ENCODE measurements at regions not wholly inside any gene's neighbourhood (a gene's known extent, or its start where the extent isn't known, plus 50 kb on each side); places are given as distances from the start of the nearest gene placed in this dataset.

DNA sequence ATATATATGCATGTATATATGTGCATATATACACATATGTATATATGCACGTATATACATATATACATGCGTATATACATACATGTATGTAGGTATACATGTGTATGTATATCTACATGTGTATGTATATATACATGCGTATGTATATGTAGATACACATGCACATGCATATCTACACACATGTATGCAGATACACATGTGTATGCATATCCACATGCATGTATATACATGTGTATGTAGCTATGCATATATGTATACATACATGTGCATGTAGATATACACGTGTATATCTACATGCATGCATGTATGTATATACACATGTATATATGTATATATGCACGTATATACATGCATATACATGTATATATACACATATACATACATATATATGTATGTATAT lies 95.8 kb upstream of the STEAP4 start:
- H3K36me3 ChIP-seq (ENCODE audit: control insufficient read depth, insufficient read depth, low read length) = no peaks in the 10 kb centered on the region
- H3K9me3 ChIP-seq = no peaks in the 10 kb centered on the region
- POLR2A ChIA-PET = no interaction called here
- no peak for DNase-seq
- H3K4me1 ChIP-seq = no peaks in the 10 kb centered on the region
- intact Hi-C loops (cut with micrococcal nuclease; ENCODE audit: unreplicated experiment) = loop anchor here (5.0 kb wide), 1 partner anchor 160 kb away; no protein-coding TSS in a partner anchor
- CTCF ChIA-PET = no interaction called here
- H3K36me3 Mint-ChIP-seq (ENCODE audit: insufficient read depth, unreplicated experiment) = no peaks in the 10 kb centered on the region
- TF ChIP-seq, protein P1, sequence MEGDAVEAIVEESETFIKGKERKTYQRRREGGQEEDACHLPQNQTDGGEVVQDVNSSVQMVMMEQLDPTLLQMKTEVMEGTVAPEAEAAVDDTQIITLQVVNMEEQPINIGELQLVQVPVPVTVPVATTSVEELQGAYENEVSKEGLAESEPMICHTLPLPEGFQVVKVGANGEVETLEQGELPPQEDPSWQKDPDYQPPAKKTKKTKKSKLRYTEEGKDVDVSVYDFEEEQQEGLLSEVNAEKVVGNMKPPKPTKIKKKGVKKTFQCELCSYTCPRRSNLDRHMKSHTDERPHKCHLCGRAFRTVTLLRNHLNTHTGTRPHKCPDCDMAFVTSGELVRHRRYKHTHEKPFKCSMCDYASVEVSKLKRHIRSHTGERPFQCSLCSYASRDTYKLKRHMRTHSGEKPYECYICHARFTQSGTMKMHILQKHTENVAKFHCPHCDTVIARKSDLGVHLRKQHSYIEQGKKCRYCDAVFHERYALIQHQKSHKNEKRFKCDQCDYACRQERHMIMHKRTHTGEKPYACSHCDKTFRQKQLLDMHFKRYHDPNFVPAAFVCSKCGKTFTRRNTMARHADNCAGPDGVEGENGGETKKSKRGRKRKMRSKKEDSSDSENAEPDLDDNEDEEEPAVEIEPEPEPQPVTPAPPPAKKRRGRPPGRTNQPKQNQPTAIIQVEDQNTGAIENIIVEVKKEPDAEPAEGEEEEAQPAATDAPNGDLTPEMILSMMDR (IDR thresholded peaks at IDR 0.05; ENCODE audit: insufficient read depth in 1 of 2, low read depth in 1 of 2, low read length in 1 of 2, severe bottlenecking in 1 of 2, unreplicated experiment in 1 of 2) = no peak
- no peaks in the 10 kb centered on the region for H3K4me1 Mint-ChIP-seq (ENCODE audit: low read depth, unreplicated experiment)
- H3K4me3 Mint-ChIP-seq (ENCODE audit: unreplicated experiment) = no peak overlapping the region
- no peaks in the 10 kb centered on the region for H3K9me3 Mint-ChIP-seq (ENCODE audit: unreplicated experiment)
- H3K27me3 Mint-ChIP-seq (ENCODE audit: insufficient read depth, unreplicated experiment) = peaks cover 7% of the 10 kb centered on the region
- H3K4me3 ChIP-seq (ENCODE audit: low read depth, low read length) = no peak overlapping the region
- no peaks in the 10 kb centered on the region for H3K27me3 ChIP-seq (replicated peaks; ENCODE audit: control insufficient read depth, insufficient read depth, low read length)
- no TSS peak for BruUV-seq (replicated peaks)
- no peak overlapping the region for H3K27ac Mint-ChIP-seq (ENCODE audit: unreplicated experiment)

- intact Hi-C loops (cut with micrococcal nuclease; ENCODE audit: unreplicated experiment) = loop anchor here (5.0 kb wide), 1 partner anchor 159 kb away; no protein-coding TSS in a partner anchor
- Mint-ChIP-seq H3K27ac (ENCODE audit: unreplicated experiment) (no peak overlapping the region), H3K9me3 (ENCODE audit: unreplicated experiment) (no peaks in the 10 kb centered on the region), H3K36me3 (ENCODE audit: insufficient read depth, unreplicated experiment) (no peaks in the 10 kb centered on the region), H3K27me3 (ENCODE audit: insufficient read depth, unreplicated experiment) (peaks cover 7% of the 10 kb centered on the region), H3K4me3 (ENCODE audit: unreplicated experiment) (no peak overlapping the region), H3K4me1 (ENCODE audit: low read depth, unreplicated experiment) (no peaks in the 10 kb centered on the region)
- TF ChIP-seq, protein P1 (IDR thresholded peaks at IDR 0.05; ENCODE audit: insufficient read depth in 1 of 2, low read depth in 1 of 2, low read length in 1 of 2, severe bottlenecking in 1 of 2, unreplicated experiment in 1 of 2) = peak; percentile 47 to 70
- BruUV-seq (replicated peaks) = no TSS peak
- Histone ChIP-seq H3K27me3 (replicated peaks; ENCODE audit: control insufficient read depth, insufficient read depth, low read length) (no peaks in the 10 kb centered on the region), H3K9me3 (no peaks in the 10 kb centered on the region), H3K4me1 (no peaks in the 10 kb centered on the region), H3K4me3 (ENCODE audit: low read depth, low read length) (no peak overlapping the region), H3K36me3 (ENCODE audit: control insufficient read depth, insufficient read depth, low read length) (no peaks in the 10 kb centered on the region)
- ChIA-PET POLR2A (no interaction called here), CTCF (no interaction called here)
- peak in 1 of 2 experiments; percentile 27 for DNase-seq
These were observed 94.4 kb upstream of the STEAP4 start for GRCh38 chr7:88401009-88401623.

GRCh38 chr7:88399696-88400240 lies 93.1 kb upstream of the STEAP4 start:
- no peaks in the 10 kb centered on the region for H3K4me1 ChIP-seq
- no TSS peak for BruUV-seq (replicated peaks)
- H3K27me3 ChIP-seq (replicated peaks; ENCODE audit: control insufficient read depth, insufficient read depth, low read length) = no peaks in the 10 kb centered on the region
- TF ChIP-seq, protein P1 (IDR thresholded peaks at IDR 0.05; ENCODE audit: insufficient read depth in 1 of 2, low read depth in 1 of 2, low read length in 1 of 2, severe bottlenecking in 1 of 2, unreplicated experiment in 1 of 2) = no peak
- Mint-ChIP-seq H3K36me3 (ENCODE audit: insufficient read depth, unreplicated experiment) (no peaks in the 10 kb centered on the region), H3K4me1 (ENCODE audit: low read depth, unreplicated experiment) (no peaks in the 10 kb centered on the region), H3K27me3 (ENCODE audit: insufficient read depth, unreplicated experiment) (peaks cover 3% of the 10 kb centered on the region), H3K4me3 (ENCODE audit: unreplicated experiment) (no peak overlapping the region), H3K9me3 (ENCODE audit: unreplicated experiment) (no peaks in the 10 kb centered on the region), H3K27ac (ENCODE audit: unreplicated experiment) (no peak overlapping the region)
- ChIA-PET CTCF (no interaction called here), POLR2A (no interaction called here)
- H3K36me3 ChIP-seq (ENCODE audit: control insufficient read depth, insufficient read depth, low read length) = no peaks in the 10 kb centered on the region
- intact Hi-C loops (cut with micrococcal nuclease; ENCODE audit: unreplicated experiment) = loop anchor here (2.0 to 5.0 kb wide), 2 partner anchors 55 to 157 kb away; no protein-coding TSS in a partner anchor
- no peak for DNase-seq
- H3K4me3 ChIP-seq (ENCODE audit: low read depth, low read length) = no peak overlapping the region
- H3K9me3 ChIP-seq = no peaks in the 10 kb centered on the region
